Coronary artery (tissue), 2 donors: ENCODE measurements at regions not wholly inside any gene's neighbourhood (a gene's known extent, or its start where the extent isn't known, plus 50 kb on each side); places are given as distances from the start of the nearest gene placed in this dataset.

ENCODE experiments used
- DNase-seq: peaks from one replicate; pipeline ENCODE4 v3.0.0-alpha.2; 2017; ENCODE audit warnings: low spot score
- H3K27ac ChIP-seq, 2 donors: fragments of 200-600 bp; sonication (generic); one replicate each; pipeline ENCODE4 v1.5.1; 2016 to 2019
- H3K4me3 ChIP-seq: fragments of 200-600 bp; sonication (generic); 2 replicates; pipeline ENCODE4 v1.5.1; 2016; ENCODE audit warnings: mild to moderate bottlenecking, moderate library complexity
- CTCF ChIP-seq: fragments of 200-600 bp; sonication (generic); IDR thresholded peaks from one replicate; pipeline ENCODE4 v1.5.1; 2019; ENCODE audit warnings: antibody characterized with exemption

GRCh38 chr10:88190540-88191235, 327.3 kb downstream of the PTEN start:
- no peak for TF ChIP-seq CTCF
- Histone ChIP-seq H3K27ac (no peak overlapping the region), H3K4me3 (no peak overlapping the region)
- no peak for DNase-seq

GRCh38 chr10:88193018-88193417, 329.6 kb downstream of the PTEN start:
- Histone ChIP-seq H3K4me3 (no peak overlapping the region), H3K27ac (no peak overlapping the region)
- DNase-seq, result no peak
- TF ChIP-seq CTCF, result no peak

- Histone ChIP-seq H3K27ac (no peak overlapping the region), H3K4me3 (no peak overlapping the region)
- no peak for TF ChIP-seq CTCF
- DNase-seq, result no peak
Observed at GRCh38 chr10:88194041-88194887, 330.8 kb downstream of the PTEN start.

GRCh38 chr10:88194961-88195367, 331.5 kb downstream of the PTEN start:
- no peak for DNase-seq
- H3K4me3 ChIP-seq, result no peak overlapping the region

GRCh38 chr10:88195841-88196240, 332.4 kb downstream of the PTEN start:
- DNase-seq, result no peak
- no peak overlapping the region for H3K4me3 ChIP-seq
- no peak overlapping the region for H3K27ac ChIP-seq
- no peak for TF ChIP-seq CTCF

More at GRCh38 chr10:88194961-88195367, 331.5 kb downstream of the PTEN start:
- H3K27ac ChIP-seq, result no peak overlapping the region
- TF ChIP-seq CTCF, result no peak

GRCh38 chr10:88196291-88196690, 332.9 kb downstream of the PTEN start:
- no peak for TF ChIP-seq CTCF
- H3K27ac ChIP-seq, result no peak overlapping the region
- H3K4me3 ChIP-seq, result no peak overlapping the region
- DNase-seq, result no peak
